ENCODE measurements at regions not wholly inside any gene's neighbourhood (a gene's known extent, or its start where the extent isn't known, plus 50 kb on each side); places are given as distances from the start of the nearest gene placed in this dataset.

DNA sequence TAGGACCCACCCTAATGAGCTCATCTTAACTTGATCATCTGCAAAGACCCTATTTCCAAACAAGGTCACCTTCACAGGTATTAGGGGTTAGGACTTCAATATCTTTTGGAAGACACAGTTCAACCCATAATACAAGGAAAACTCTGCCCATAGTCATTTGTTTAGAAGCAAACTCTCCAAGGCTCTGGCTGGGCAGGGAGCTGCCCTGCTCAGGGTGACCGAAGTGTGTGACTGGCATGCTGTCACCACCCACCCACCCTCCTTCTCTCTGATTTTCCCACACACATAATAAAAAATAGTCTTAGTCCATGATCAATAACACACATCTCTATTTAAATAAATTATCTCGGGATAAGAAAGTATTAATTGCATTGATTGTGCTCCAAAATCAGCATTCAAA is 161.1 kb downstream of the KCTD15 start:
- no peak overlapping the region for H2BK12ac ChIP-seq (ENCODE audit: low read length in 2 of 2)
- no peak overlapping the region for H2AFZ ChIP-seq (ENCODE audit: low read depth, low read length)
- no peak overlapping the region for H2AK5ac ChIP-seq (ENCODE audit: low read length, severe bottlenecking)
- H3K23ac ChIP-seq (ENCODE audit: low read length in 2 of 2) = no peak overlapping the region
- H3K4me3 ChIP-seq (ENCODE audit: insufficient read depth in 1 of 2, low read depth in 1 of 2, low read length in 2 of 2) = no peak overlapping the region
- H3K9ac ChIP-seq (ENCODE audit: low read length) = no peak overlapping the region
- H4K8ac ChIP-seq (ENCODE audit: low read length) = no peak overlapping the region
- H3K18ac ChIP-seq (ENCODE audit: low read depth in 1 of 2, low read length in 2 of 2) = no peak overlapping the region
- no peak overlapping the region for H3K27ac ChIP-seq (ENCODE audit: low read length, poor library complexity, severe bottlenecking)
- H2BK120ac ChIP-seq (ENCODE audit: low read depth, low read length) = no peak overlapping the region
- H2BK5ac ChIP-seq (ENCODE audit: low read depth, low read length, poor library complexity, severe bottlenecking) = no peak overlapping the region
- no peaks in the 10 kb centered on the region for H3K79me1 ChIP-seq (replicated peaks; ENCODE audit: low read length, poor library complexity, severe bottlenecking)
- peaks cover 0 to 5% of the 10 kb centered on the region in 2 experiments for H3K27me3 ChIP-seq (ENCODE audit: control insufficient read depth in 1 of 2, insufficient read depth in 1 of 2, low read length in 2 of 2)
- no peak overlapping the region for H4K91ac ChIP-seq (ENCODE audit: low read length)
- no peak overlapping the region for H3K14ac ChIP-seq (ENCODE audit: low read length in 2 of 2)
- H3K36me3 ChIP-seq (ENCODE audit: control insufficient read depth in 1 of 2, insufficient read depth in 2 of 2, low read depth in 1 of 2, low read length in 2 of 2) = no peaks in the 10 kb centered on the region
- 88% methylated on average over 1 of the region's 2 CpGs for WGBS
- DNase-seq = no peak
- no peak overlapping the region for H2BK15ac ChIP-seq (ENCODE audit: low read depth, poor library complexity, severe bottlenecking)
- H3K4ac ChIP-seq (ENCODE audit: low read depth in 1 of 2, low read length in 2 of 2) = no peak overlapping the region
- no peaks in the 10 kb centered on the region for H3K4me1 ChIP-seq (ENCODE audit: control insufficient read depth, insufficient read depth, low read depth, low read length)
- no peaks in the 10 kb centered on the region for H3K9me3 ChIP-seq (ENCODE audit: control insufficient read depth, low read length)
- H3K4me2 ChIP-seq (ENCODE audit: low read length, poor library complexity, severe bottlenecking) = no peak overlapping the region

DNA sequence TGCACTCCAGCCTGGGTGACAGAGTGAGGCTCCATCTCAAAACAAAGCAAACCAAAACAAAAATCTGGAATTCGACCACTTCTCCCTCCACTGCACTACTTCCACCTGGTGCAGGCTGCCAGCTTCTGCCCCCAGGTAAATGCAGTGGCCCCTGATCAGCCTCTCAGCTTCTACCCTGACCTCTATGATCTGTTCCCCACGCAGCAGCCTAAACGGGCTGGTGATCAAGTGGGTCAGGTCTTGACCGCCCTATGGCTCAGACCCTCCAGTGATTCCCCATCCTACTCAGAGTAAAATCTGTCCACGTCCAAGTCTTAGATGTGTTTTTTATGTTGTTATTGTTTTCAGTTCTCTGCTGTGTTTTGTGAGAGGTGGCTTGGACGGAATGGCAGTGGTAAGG is 163.9 kb downstream of the KCTD15 start:
- no peak overlapping the region for H4K91ac ChIP-seq (ENCODE audit: low read length)
- no peak for DNase-seq
- no peak overlapping the region for H2BK120ac ChIP-seq (ENCODE audit: low read depth, low read length)
- no peak overlapping the region for H3K14ac ChIP-seq (ENCODE audit: low read length in 2 of 2)
- H3K9me3 ChIP-seq (ENCODE audit: control insufficient read depth, low read length) = no peaks in the 10 kb centered on the region
- H3K9ac ChIP-seq (ENCODE audit: low read length) = no peak overlapping the region
- H2AK5ac ChIP-seq (ENCODE audit: low read length, severe bottlenecking) = no peak overlapping the region
- H2AFZ ChIP-seq (ENCODE audit: low read depth, low read length) = no peak overlapping the region
- H2BK15ac ChIP-seq (ENCODE audit: low read depth, poor library complexity, severe bottlenecking) = no peak overlapping the region
- H3K4me1 ChIP-seq (ENCODE audit: control insufficient read depth, insufficient read depth, low read depth, low read length) = no peaks in the 10 kb centered on the region
- no peak overlapping the region for H2BK12ac ChIP-seq (ENCODE audit: low read length in 2 of 2)
- H3K18ac ChIP-seq (ENCODE audit: low read depth in 1 of 2, low read length in 2 of 2) = no peak overlapping the region
- no peak overlapping the region for H2BK5ac ChIP-seq (ENCODE audit: low read depth, low read length, poor library complexity, severe bottlenecking)
- H3K27me3 ChIP-seq (ENCODE audit: control insufficient read depth in 1 of 2, insufficient read depth in 1 of 2, low read length in 2 of 2) = no peaks in the 10 kb centered on the region
- H3K27ac ChIP-seq (ENCODE audit: low read length, poor library complexity, severe bottlenecking) = no peak overlapping the region
- no peak overlapping the region for H3K4me3 ChIP-seq (ENCODE audit: insufficient read depth in 1 of 2, low read depth in 1 of 2, low read length in 2 of 2)
- H3K23ac ChIP-seq (ENCODE audit: low read length in 2 of 2) = no peak overlapping the region
- H4K8ac ChIP-seq (ENCODE audit: low read length) = no peak overlapping the region
- H3K4ac ChIP-seq (ENCODE audit: low read depth in 1 of 2, low read length in 2 of 2) = no peak overlapping the region
- H3K4me2 ChIP-seq (ENCODE audit: low read length, poor library complexity, severe bottlenecking) = no peak overlapping the region
- H3K36me3 ChIP-seq (ENCODE audit: control insufficient read depth in 1 of 2, insufficient read depth in 2 of 2, low read depth in 1 of 2, low read length in 2 of 2) = no peaks in the 10 kb centered on the region
- no peaks in the 10 kb centered on the region for H3K79me1 ChIP-seq (replicated peaks; ENCODE audit: low read length, poor library complexity, severe bottlenecking)
- 66% methylated on average over 4 of the region's 6 CpGs for WGBS

DNA sequence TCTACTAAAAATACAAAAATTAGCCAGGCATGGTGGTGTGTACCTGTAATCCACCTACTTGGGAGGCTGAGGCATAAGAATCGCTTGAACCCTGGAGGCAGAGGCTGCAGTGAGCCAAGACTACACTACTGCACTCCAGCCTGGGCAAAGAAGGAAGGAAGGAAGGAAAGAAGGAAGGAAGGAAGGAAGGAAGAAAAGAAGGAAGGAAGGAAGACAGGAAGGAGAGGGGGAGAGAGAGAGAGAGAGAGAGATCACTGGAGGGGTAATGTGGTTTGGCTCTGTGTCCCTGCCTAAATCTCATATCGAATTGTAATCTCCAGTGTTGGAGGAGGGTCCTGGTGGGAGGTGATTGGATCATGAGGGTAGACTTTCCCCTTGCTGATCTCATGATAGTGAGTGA is 165.5 kb downstream of the KCTD15 start:
- no peak overlapping the region for H2BK12ac ChIP-seq (ENCODE audit: low read length in 2 of 2)
- no peak overlapping the region for H4K91ac ChIP-seq (ENCODE audit: low read length)
- no peak overlapping the region for H3K4me3 ChIP-seq (ENCODE audit: insufficient read depth in 1 of 2, low read depth in 1 of 2, low read length in 2 of 2)
- H3K27me3 ChIP-seq (ENCODE audit: control insufficient read depth in 1 of 2, insufficient read depth in 1 of 2, low read length in 2 of 2) = no peaks in the 10 kb centered on the region
- no peak overlapping the region for H2AK5ac ChIP-seq (ENCODE audit: low read length, severe bottlenecking)
- no peak overlapping the region for H3K4me2 ChIP-seq (ENCODE audit: low read length, poor library complexity, severe bottlenecking)
- H2BK15ac ChIP-seq (ENCODE audit: low read depth, poor library complexity, severe bottlenecking) = no peak overlapping the region
- WGBS = 46% methylated on average over 2 of the region's 2 CpGs
- no peak overlapping the region for H2AFZ ChIP-seq (ENCODE audit: low read depth, low read length)
- no peaks in the 10 kb centered on the region for H3K79me1 ChIP-seq (replicated peaks; ENCODE audit: low read length, poor library complexity, severe bottlenecking)
- no peak overlapping the region for H3K18ac ChIP-seq (ENCODE audit: low read depth in 1 of 2, low read length in 2 of 2)
- no peak for DNase-seq
- H3K27ac ChIP-seq (ENCODE audit: low read length, poor library complexity, severe bottlenecking) = no peak overlapping the region
- no peaks in the 10 kb centered on the region for H3K36me3 ChIP-seq (ENCODE audit: control insufficient read depth in 1 of 2, insufficient read depth in 2 of 2, low read depth in 1 of 2, low read length in 2 of 2)
- H2BK5ac ChIP-seq (ENCODE audit: low read depth, low read length, poor library complexity, severe bottlenecking) = no peak overlapping the region
- H3K4ac ChIP-seq (ENCODE audit: low read depth in 1 of 2, low read length in 2 of 2) = no peak overlapping the region
- H3K4me1 ChIP-seq (ENCODE audit: control insufficient read depth, insufficient read depth, low read depth, low read length) = no peaks in the 10 kb centered on the region
- H4K8ac ChIP-seq (ENCODE audit: low read length) = no peak overlapping the region
- H3K9me3 ChIP-seq (ENCODE audit: control insufficient read depth, low read length) = peaks cover 9% of the 10 kb centered on the region
- no peak overlapping the region for H2BK120ac ChIP-seq (ENCODE audit: low read depth, low read length)
- no peak overlapping the region for H3K9ac ChIP-seq (ENCODE audit: low read length)
- H3K23ac ChIP-seq (ENCODE audit: low read length in 2 of 2) = no peak overlapping the region
- no peak overlapping the region for H3K14ac ChIP-seq (ENCODE audit: low read length in 2 of 2)

DNA sequence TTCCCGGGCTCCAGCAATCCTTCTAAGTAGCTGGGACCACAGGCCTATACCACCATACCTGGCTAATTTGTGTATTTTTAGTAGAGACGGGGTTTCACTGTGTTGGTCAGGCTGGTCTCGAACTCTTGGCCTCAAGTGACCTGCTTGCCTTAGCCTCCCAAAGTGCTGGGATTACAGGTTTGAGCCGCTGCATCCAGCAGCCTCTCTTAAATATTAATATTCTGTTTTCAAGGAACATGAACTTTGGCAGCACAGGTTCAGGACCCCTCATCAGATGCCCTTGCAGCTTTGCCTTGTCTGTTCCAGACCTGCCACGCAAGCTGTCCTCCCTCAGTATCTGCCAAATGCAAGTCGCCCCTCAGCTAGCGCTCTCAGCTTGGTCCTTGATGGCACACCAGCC is 166.8 kb downstream of the KCTD15 start:
- no peak overlapping the region for H2BK5ac ChIP-seq (ENCODE audit: low read depth, low read length, poor library complexity, severe bottlenecking)
- H3K9me3 ChIP-seq (ENCODE audit: control insufficient read depth, low read length) = peaks cover 11% of the 10 kb centered on the region
- H3K27ac ChIP-seq (ENCODE audit: low read length, poor library complexity, severe bottlenecking) = no peak overlapping the region
- no peak overlapping the region for H3K4me2 ChIP-seq (ENCODE audit: low read length, poor library complexity, severe bottlenecking)
- DNase-seq = no peak
- H3K4me3 ChIP-seq (ENCODE audit: insufficient read depth in 1 of 2, low read depth in 1 of 2, low read length in 2 of 2) = no peak overlapping the region
- no peak overlapping the region for H3K14ac ChIP-seq (ENCODE audit: low read length in 2 of 2)
- H4K91ac ChIP-seq (ENCODE audit: low read length) = no peak overlapping the region
- H2AK5ac ChIP-seq (ENCODE audit: low read length, severe bottlenecking) = no peak overlapping the region
- H4K8ac ChIP-seq (ENCODE audit: low read length) = no peak overlapping the region
- no peaks in the 10 kb centered on the region for H3K27me3 ChIP-seq (ENCODE audit: control insufficient read depth in 1 of 2, insufficient read depth in 1 of 2, low read length in 2 of 2)
- WGBS = 70% methylated on average over 7 of the region's 7 CpGs
- no peak overlapping the region for H3K18ac ChIP-seq (ENCODE audit: low read depth in 1 of 2, low read length in 2 of 2)
- H3K4ac ChIP-seq (ENCODE audit: low read depth in 1 of 2, low read length in 2 of 2) = no peak overlapping the region
- H2AFZ ChIP-seq (ENCODE audit: low read depth, low read length) = no peak overlapping the region
- no peaks in the 10 kb centered on the region for H3K4me1 ChIP-seq (ENCODE audit: control insufficient read depth, insufficient read depth, low read depth, low read length)
- H3K36me3 ChIP-seq (ENCODE audit: control insufficient read depth in 1 of 2, insufficient read depth in 2 of 2, low read depth in 1 of 2, low read length in 2 of 2) = no peaks in the 10 kb centered on the region
- H3K23ac ChIP-seq (ENCODE audit: low read length in 2 of 2) = no peak overlapping the region
- H2BK12ac ChIP-seq (ENCODE audit: low read length in 2 of 2) = no peak overlapping the region
- H3K79me1 ChIP-seq (replicated peaks; ENCODE audit: low read length, poor library complexity, severe bottlenecking) = no peaks in the 10 kb centered on the region
- no peak overlapping the region for H2BK120ac ChIP-seq (ENCODE audit: low read depth, low read length)
- no peak overlapping the region for H3K9ac ChIP-seq (ENCODE audit: low read length)
- no peak overlapping the region for H2BK15ac ChIP-seq (ENCODE audit: low read depth, poor library complexity, severe bottlenecking)

Measured in mesenchymal stem cell (in vitro differentiated cells and primary cell).